ENCODE measurements at regions not wholly inside any gene's neighbourhood (a gene's known extent, or its start where the extent isn't known, plus 50 kb on each side); places are given as distances from the start of the nearest gene placed in this dataset.

- FAIRE-seq (no peak), ATAC-seq (no peak), DNase-seq (ENCODE audit: low spot score) (no peak)
- ChIA-PET POLR2A (no interaction called here), CTCF (ENCODE audit: low intra/inter-chr PET ratio, low total read pairs) (no interaction called here)
- H3K27ac ChIP-seq (ENCODE audit: extremely low read length, insufficient read depth, low read length), result no peak overlapping the region
- H3K36me3 ChIP-seq (replicated peaks in 1 of 2; ENCODE audit: control insufficient read depth in 1 of 2, insufficient read depth in 2 of 2, low read length in 2 of 2), result no peaks in the 10 kb centered on the region
- peaks cover 0 to 4% of the 10 kb centered on the region in 2 experiments; a peak in 2 of 5 replicates for H3K27me3 ChIP-seq (ENCODE audit: control insufficient read depth in 1 of 2, insufficient read depth in 2 of 2, low read length in 2 of 2)
- no peak overlapping the region for H2AFZ ChIP-seq (ENCODE audit: low read length)
- H3K4me1 ChIP-seq (ENCODE audit: insufficient read depth, low read length), result no peaks in the 10 kb centered on the region
- no peak for TF ChIP-seq ZNF430 (CRISPR knock-in tag; IDR thresholded peaks at IDR 0.05)
- TF ChIP-seq SMC3 (IDR thresholded peaks at IDR 0.05; ENCODE audit: low read length), result no peak
- no peak for TF ChIP-seq ZNF10 (CRISPR knock-in tag; IDR thresholded peaks at IDR 0.05; ENCODE audit: borderline replicate concordance, low read depth)
- TF ChIP-seq ZNF841 (CRISPR knock-in tag; IDR thresholded peaks at IDR 0.05; ENCODE audit: borderline replicate concordance), result no peak
- TF ChIP-seq MEF2D (CRISPR knock-in tag; IDR thresholded peaks at IDR 0.05), result no peak
- no peaks in the 10 kb centered on the region for H3K79me2 ChIP-seq (ENCODE audit: insufficient read depth, low read length)
- H4K20me1 ChIP-seq (ENCODE audit: insufficient read depth, low read length), result no peaks in the 10 kb centered on the region
- 46% methylated on average over 4 of the region's 4 CpGs for WGBS (ENCODE audit: low lambda C conversion rate)
- no peak overlapping the region for H3K4me3 ChIP-seq (replicated peaks in 1 of 3; ENCODE audit: insufficient read depth in 1 of 3, low read depth in 2 of 3, low read length in 3 of 3)
- intact Hi-C loops (cut with micrococcal nuclease; ENCODE audit: unreplicated experiment), result loop anchor here (2.0 kb wide), 1 partner anchor 73 kb away; no protein-coding TSS in a partner anchor
- H3K9ac ChIP-seq (ENCODE audit: insufficient read depth, low read depth, low read length), result no peak overlapping the region
- no peak overlapping the region for H3K4me2 ChIP-seq (ENCODE audit: low read depth, low read length)
- BruUV-seq (replicated peaks), result no TSS peak
- in situ Hi-C loops (cut with HindIII; ENCODE audit: extremely low pct_ligation_motif_present, low pct_unique_long_range_greater_than_20kb), result no loop called here
- no peaks in the 10 kb centered on the region for H3K9me3 ChIP-seq (ENCODE audit: low read length)
Observed at GRCh38 chr9:108547411-108548135, 308.2 kb downstream of the ACTL7B start.

DNA sequence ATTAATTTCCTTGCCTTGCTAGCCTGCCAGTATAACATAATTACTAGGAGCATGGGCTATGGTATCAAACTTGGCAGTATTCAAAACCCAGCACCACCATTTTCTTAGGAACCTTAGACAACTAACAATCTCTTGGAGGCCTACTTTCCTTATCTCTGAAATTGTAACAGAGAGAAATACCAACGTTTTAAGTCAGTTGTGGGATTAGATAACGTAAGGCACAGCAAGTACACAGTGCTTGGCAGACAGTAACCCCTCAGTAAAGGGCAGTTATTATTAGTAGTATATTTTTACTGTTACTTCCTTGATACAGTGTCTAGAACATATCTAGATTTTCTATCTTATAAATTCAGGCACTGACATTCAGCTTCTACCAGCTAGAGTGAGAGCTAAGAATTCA is 309.6 kb downstream of the ACTL7B start:
- H3K9ac ChIP-seq (ENCODE audit: insufficient read depth, low read depth, low read length), result no peak overlapping the region
- DNase-seq (ENCODE audit: low spot score), result no peak
- intact Hi-C loops (cut with micrococcal nuclease; ENCODE audit: unreplicated experiment) (no loop called here), in situ Hi-C loops (cut with HindIII; ENCODE audit: extremely low pct_ligation_motif_present, low pct_unique_long_range_greater_than_20kb) (no loop called here)
- H3K79me2 ChIP-seq (ENCODE audit: insufficient read depth, low read length), result no peaks in the 10 kb centered on the region
- H3K4me2 ChIP-seq (ENCODE audit: low read depth, low read length), result no peak overlapping the region
- POLR2A ChIA-PET, result no interaction called here
- H4K20me1 ChIP-seq (ENCODE audit: insufficient read depth, low read length), result no peaks in the 10 kb centered on the region
- BruUV-seq (replicated peaks), result no TSS peak
- WGBS (ENCODE audit: low lambda C conversion rate), result 7% methylated on average over 2 of the region's 2 CpGs
- H3K36me3 ChIP-seq (replicated peaks in 1 of 2; ENCODE audit: control insufficient read depth in 1 of 2, insufficient read depth in 2 of 2, low read length in 2 of 2), result no peaks in the 10 kb centered on the region
- ATAC-seq, result no peak
- H3K4me1 ChIP-seq (ENCODE audit: insufficient read depth, low read length), result no peaks in the 10 kb centered on the region
- peaks cover 0 to 4% of the 10 kb centered on the region in 2 experiments; a peak in 1 of 5 replicates for H3K27me3 ChIP-seq (ENCODE audit: control insufficient read depth in 1 of 2, insufficient read depth in 2 of 2, low read length in 2 of 2)
- FAIRE-seq, result no peak
- H3K9me3 ChIP-seq (ENCODE audit: low read length), result no peaks in the 10 kb centered on the region
- H3K4me3 ChIP-seq (replicated peaks in 1 of 3; ENCODE audit: insufficient read depth in 1 of 3, low read depth in 2 of 3, low read length in 3 of 3), result no peak overlapping the region
- CTCF ChIA-PET (ENCODE audit: low intra/inter-chr PET ratio, low total read pairs), result no interaction called here
- H3K27ac ChIP-seq (ENCODE audit: extremely low read length, insufficient read depth, low read length), result no peak overlapping the region
- H2AFZ ChIP-seq (ENCODE audit: low read length), result no peak overlapping the region
- TF ChIP-seq NFE2L1 (CRISPR knock-in tag; IDR thresholded peaks at IDR 0.05; ENCODE audit: borderline replicate concordance) (no peak), ELF3 (CRISPR knock-in tag; IDR thresholded peaks at IDR 0.05) (no peak), SMAD3 (CRISPR knock-in tag; IDR thresholded peaks at IDR 0.05) (no peak), ZNF773 (CRISPR knock-in tag; IDR thresholded peaks at IDR 0.05; ENCODE audit: borderline replicate concordance) (no peak), MIXL1 (CRISPR knock-in tag; IDR thresholded peaks at IDR 0.05) (no peak), DNMT3B (CRISPR knock-in tag; conservative IDR thresholded peaks at IDR 0.05) (no peak), ZFP37 (CRISPR knock-in tag; IDR thresholded peaks at IDR 0.05; ENCODE audit: borderline replicate concordance) (no peak), ONECUT2 (CRISPR knock-in tag; IDR thresholded peaks at IDR 0.05) (no peak), SNAI1 (CRISPR knock-in tag; IDR thresholded peaks at IDR 0.05; ENCODE audit: borderline replicate concordance) (no peak), GTF3A (CRISPR knock-in tag; conservative IDR thresholded peaks at IDR 0.05) (no peak), ZNF724P (CRISPR knock-in tag; IDR thresholded peaks at IDR 0.05; ENCODE audit: borderline replicate concordance) (no peak), PLRG1 (conservative IDR thresholded peaks at IDR 0.05) (no peak), ZNF747 (CRISPR knock-in tag; IDR thresholded peaks at IDR 0.05; ENCODE audit: borderline replicate concordance) (no peak), SRF (IDR thresholded peaks at IDR 0.05; ENCODE audit: low read depth, low read length) (no peak), ZNF761 (CRISPR knock-in tag; conservative IDR thresholded peaks at IDR 0.05) (no peak)
- TF ChIP-seq, protein P1, sequence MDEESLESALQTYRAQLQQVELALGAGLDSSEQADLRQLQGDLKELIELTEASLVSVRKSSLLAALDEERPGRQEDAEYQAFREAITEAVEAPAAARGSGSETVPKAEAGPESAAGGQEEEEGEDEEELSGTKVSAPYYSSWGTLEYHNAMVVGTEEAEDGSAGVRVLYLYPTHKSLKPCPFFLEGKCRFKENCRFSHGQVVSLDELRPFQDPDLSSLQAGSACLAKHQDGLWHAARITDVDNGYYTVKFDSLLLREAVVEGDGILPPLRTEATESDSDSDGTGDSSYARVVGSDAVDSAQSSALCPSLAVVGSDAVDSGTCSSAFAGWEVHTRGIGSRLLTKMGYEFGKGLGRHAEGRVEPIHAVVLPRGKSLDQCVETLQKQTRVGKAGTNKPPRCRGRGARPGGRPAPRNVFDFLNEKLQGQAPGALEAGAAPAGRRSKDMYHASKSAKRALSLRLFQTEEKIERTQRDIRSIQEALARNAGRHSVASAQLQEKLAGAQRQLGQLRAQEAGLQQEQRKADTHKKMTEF (CRISPR knock-in tag; IDR thresholded peaks at IDR 0.05), result no peak

Measured in HepG2 (cell line).